ENCODE measurements at regions not wholly inside any gene's neighbourhood (a gene's known extent, or its start where the extent isn't known, plus 50 kb on each side); places are given as distances from the start of the nearest gene placed in this dataset.

GRCh38 chr7:22596763-22597400, 96.9 kb upstream of the STEAP1B start:
- TF ChIP-seq Cebpa-rat (IDR thresholded peaks at IDR 0.05) = no peak; the same call in 1 of the 2 replicates
- H4K20me1 ChIP-seq = no peaks in the 10 kb centered on the region
- no peaks in the 10 kb centered on the region for H3K4me1 ChIP-seq
- H3K9ac ChIP-seq = no peak overlapping the region
- H3K4me2 ChIP-seq = no peak overlapping the region
- no peak overlapping the region for H3K27ac ChIP-seq
- H3K27me3 ChIP-seq = no peaks in the 10 kb centered on the region
- H3K9me3 ChIP-seq = peaks cover 6% of the 10 kb centered on the region; the same call in 1 of the 2 replicates
- H3K4me3 ChIP-seq = no peak overlapping the region
- H3K36me3 ChIP-seq = no peaks in the 10 kb centered on the region

- H3K4me3 ChIP-seq = no peak overlapping the region
- TF ChIP-seq Cebpa-rat (IDR thresholded peaks at IDR 0.05) = no peak
These were observed 94.0 kb upstream of the STEAP1B start for GRCh38 chr7:22594020-22594419.

GRCh38 chr7:22591271-22591670, 91.3 kb upstream of the STEAP1B start:
- Histone ChIP-seq H3K36me3 (no peaks in the 10 kb centered on the region), H3K27ac (no peak overlapping the region)
- TF ChIP-seq Cebpa-rat (IDR thresholded peaks at IDR 0.05) = no peak

More at GRCh38 chr7:22594020-22594419, 94.0 kb upstream of the STEAP1B start:
- Histone ChIP-seq H3K4me1 (peaks cover 3% of the 10 kb centered on the region), H3K27ac (no peak overlapping the region), H3K9me3 (peaks cover 6% of the 10 kb centered on the region; the same call in 1 of the 2 replicates), H3K27me3 (no peaks in the 10 kb centered on the region), H3K9ac (no peak overlapping the region), H3K36me3 (no peaks in the 10 kb centered on the region), H4K20me1 (no peaks in the 10 kb centered on the region), H3K4me2 (no peak overlapping the region)

DNA sequence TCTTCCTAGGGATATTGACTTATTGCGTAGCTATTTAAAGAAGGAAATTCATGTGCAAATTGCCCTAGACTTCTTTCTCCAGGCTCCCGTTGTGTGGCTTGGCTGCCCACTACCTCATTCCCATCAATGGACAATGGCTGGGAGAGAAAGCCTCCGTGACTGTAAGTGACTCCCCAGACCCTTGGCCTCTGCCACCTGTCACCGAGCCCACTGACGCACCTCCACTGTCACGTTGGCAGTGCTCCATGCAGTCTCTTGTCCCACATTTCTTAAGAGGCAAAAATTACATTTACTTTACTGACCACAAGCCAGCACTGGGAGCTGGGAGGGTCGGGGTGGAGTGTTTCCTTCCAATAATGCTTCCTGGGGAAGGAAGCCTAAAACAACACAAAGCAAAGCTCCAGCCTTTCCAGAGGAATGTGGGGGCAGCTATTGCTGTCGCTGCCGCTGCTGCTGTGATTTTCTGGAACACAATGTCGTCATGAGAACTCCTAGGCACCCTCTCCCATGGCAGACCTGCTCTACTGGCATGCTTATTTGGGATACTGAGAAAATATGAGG, 89.7 kb upstream of the STEAP1B start:
- peaks cover 6% of the 10 kb centered on the region; the same call in 1 of the 2 replicates for H3K9me3 ChIP-seq
- H4K20me1 ChIP-seq = no peaks in the 10 kb centered on the region
- no peak overlapping the region for H3K27ac ChIP-seq
- H3K4me2 ChIP-seq = no peak overlapping the region
- H3K36me3 ChIP-seq = no peaks in the 10 kb centered on the region
- H3K4me1 ChIP-seq = peaks cover 46% of the 10 kb centered on the region
- no peaks in the 10 kb centered on the region for H3K27me3 ChIP-seq
- TF ChIP-seq Cebpa-rat (IDR thresholded peaks at IDR 0.05) = no peak
- no peak overlapping the region for H3K9ac ChIP-seq
- no peak overlapping the region for H3K4me3 ChIP-seq

More at GRCh38 chr7:22591271-22591670, 91.3 kb upstream of the STEAP1B start:
- peaks cover 30% of the 10 kb centered on the region for H3K4me1 ChIP-seq
- peaks cover 6% of the 10 kb centered on the region; the same call in 1 of the 2 replicates for H3K9me3 ChIP-seq
- H3K9ac ChIP-seq = no peak overlapping the region
- no peak overlapping the region for H3K4me2 ChIP-seq
- H4K20me1 ChIP-seq = no peaks in the 10 kb centered on the region
- no peak overlapping the region for H3K4me3 ChIP-seq
- no peaks in the 10 kb centered on the region for H3K27me3 ChIP-seq

- no peak for TF ChIP-seq Cebpa-rat (IDR thresholded peaks at IDR 0.05)
- no peak overlapping the region for H3K4me3 ChIP-seq
- H3K36me3 ChIP-seq = no peaks in the 10 kb centered on the region
- H3K4me1 ChIP-seq = peaks cover 60% of the 10 kb centered on the region
- H3K27ac ChIP-seq = no peak overlapping the region
- H3K4me2 ChIP-seq = peak overlapping the region; percentile 63; the same call in 1 of the 2 replicates
- H3K27me3 ChIP-seq = no peaks in the 10 kb centered on the region
- no peak overlapping the region for H3K9ac ChIP-seq
- no peaks in the 10 kb centered on the region for H3K9me3 ChIP-seq
- no peaks in the 10 kb centered on the region; the same call in 1 of the 2 replicates for H4K20me1 ChIP-seq
These were observed 88.4 kb upstream of the STEAP1B start for GRCh38 chr7:22588351-22588750.

DNA sequence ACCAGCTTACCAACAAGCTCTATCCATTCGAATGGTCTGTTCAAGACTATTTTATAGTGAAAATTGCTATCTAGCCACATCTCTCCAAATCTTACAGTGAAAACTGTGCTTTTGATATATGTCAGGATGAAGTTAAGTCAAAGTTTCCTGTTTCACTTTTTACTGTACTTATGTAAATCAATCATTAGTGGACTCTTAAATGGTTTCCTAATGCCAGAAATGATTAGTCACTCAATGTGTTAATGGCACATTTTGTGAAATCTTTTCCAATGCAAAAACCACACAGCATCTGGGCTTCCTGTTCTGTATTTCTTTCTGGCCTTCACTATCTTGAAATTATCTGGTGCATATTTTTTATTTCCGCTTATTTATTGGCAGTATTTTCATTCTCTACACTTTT, 87.3 kb upstream of the STEAP1B start:
- H3K9ac ChIP-seq = no peak overlapping the region
- H3K27ac ChIP-seq = no peak overlapping the region

DNA sequence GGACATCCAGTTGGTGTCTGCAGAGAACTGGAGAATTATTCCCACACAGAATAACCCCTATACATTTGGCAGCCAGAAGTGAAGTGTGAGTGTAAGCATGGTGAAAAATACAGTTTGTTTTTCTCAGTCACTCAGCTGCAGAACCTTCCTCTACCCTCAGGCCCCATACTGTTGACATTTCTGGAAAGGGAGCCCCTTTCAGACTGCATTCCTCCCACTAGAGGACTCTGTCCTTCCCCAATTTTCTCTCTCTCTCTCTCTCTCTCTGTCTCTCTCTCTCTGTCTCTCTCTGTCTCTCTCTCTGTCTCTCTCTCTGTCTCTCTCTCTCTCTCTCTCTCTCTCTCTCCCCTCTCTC, 86.8 kb upstream of the STEAP1B start:
- H3K36me3 ChIP-seq = no peaks in the 10 kb centered on the region
- peak overlapping the region; percentile 63 for H3K4me2 ChIP-seq
- H4K20me1 ChIP-seq = no peaks in the 10 kb centered on the region; the same call in 1 of the 2 replicates
- H3K9ac ChIP-seq = no peak overlapping the region
- H3K27me3 ChIP-seq = no peaks in the 10 kb centered on the region
- H3K4me1 ChIP-seq = peaks cover 74% of the 10 kb centered on the region
- no peaks in the 10 kb centered on the region for H3K9me3 ChIP-seq
- no peak overlapping the region for H3K4me3 ChIP-seq
- H3K27ac ChIP-seq = no peak overlapping the region
- no peak for TF ChIP-seq Cebpa-rat (IDR thresholded peaks at IDR 0.05)

More for the DNA sequence above, 87.3 kb upstream of the STEAP1B start:
- H4K20me1 ChIP-seq = no peaks in the 10 kb centered on the region; the same call in 1 of the 2 replicates
- no peaks in the 10 kb centered on the region for H3K27me3 ChIP-seq
- peaks cover 70% of the 10 kb centered on the region for H3K4me1 ChIP-seq
- H3K9me3 ChIP-seq = no peaks in the 10 kb centered on the region
- TF ChIP-seq Cebpa-rat (IDR thresholded peaks at IDR 0.05) = no peak
- no peaks in the 10 kb centered on the region for H3K36me3 ChIP-seq
- peak overlapping the region; percentile 63 for H3K4me2 ChIP-seq
- H3K4me3 ChIP-seq = no peak overlapping the region

DNA sequence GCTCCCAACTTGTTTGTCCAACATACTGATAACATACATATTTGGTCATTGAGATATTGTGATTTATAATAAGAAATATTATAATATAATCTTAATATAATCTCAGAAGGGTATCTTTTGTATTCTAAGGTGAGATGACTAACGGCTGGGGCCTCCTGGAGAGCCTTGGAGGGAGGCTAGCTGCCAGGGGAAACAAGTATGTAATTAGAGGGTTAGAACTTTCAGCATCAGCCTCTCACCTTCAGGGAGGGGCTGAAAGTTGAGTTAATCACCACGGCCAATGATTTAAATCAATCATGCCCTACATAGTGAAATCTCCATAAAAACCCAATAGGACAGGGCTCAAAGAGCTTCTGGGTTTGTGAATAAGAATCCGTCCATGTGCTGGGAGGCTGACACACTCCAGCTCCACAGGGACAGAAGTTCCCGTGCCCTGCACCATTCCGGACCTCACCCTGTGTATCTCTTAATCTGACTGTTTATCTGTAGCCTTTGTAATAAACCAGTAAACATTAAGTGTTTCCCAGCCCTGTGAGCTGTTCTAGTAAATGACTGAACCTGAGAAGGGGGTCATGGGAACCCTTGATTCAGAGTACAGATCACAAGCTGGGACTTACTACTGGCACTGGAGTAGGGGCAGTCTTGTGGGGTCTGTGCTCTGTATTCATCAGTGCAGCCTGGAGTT, 86.3 kb upstream of the STEAP1B start:
- H3K4me1 ChIP-seq = peaks cover 80% of the 10 kb centered on the region
- peak overlapping the region; percentile 63 for H3K4me2 ChIP-seq

DNA sequence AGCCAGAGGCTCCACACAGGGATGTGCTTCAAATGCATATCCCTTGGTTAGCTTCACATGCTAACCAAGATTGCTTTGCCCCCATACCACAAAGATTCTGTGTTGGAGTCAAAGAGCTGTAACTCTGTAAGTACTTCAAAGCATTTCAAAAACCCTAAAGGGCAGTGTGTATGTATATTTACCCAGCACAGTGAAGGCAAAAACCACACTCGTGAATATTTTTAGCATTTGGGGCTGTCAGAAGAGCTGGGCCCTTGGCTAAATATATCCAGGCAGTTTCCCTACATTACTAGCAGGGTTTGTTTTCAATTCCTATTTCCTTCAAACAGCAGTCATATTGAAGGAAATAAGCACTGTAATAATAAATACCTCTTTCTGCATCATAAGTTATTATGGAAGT, 84.2 kb upstream of the STEAP1B start:
- no peak for TF ChIP-seq Cebpa-rat (IDR thresholded peaks at IDR 0.05)
- H3K9ac ChIP-seq = no peak overlapping the region
- no peaks in the 10 kb centered on the region for H3K27me3 ChIP-seq
- H3K4me1 ChIP-seq = peaks cover 99% of the 10 kb centered on the region
- no peak overlapping the region for H3K4me3 ChIP-seq
- H3K36me3 ChIP-seq = no peaks in the 10 kb centered on the region
- H4K20me1 ChIP-seq = no peaks in the 10 kb centered on the region; the same call in 1 of the 2 replicates
- H3K9me3 ChIP-seq = no peaks in the 10 kb centered on the region
- peak overlapping the region; percentile 78 for H3K4me2 ChIP-seq
- no peak overlapping the region for H3K27ac ChIP-seq

More for the DNA sequence above, 86.3 kb upstream of the STEAP1B start:
- no peak overlapping the region for H3K4me3 ChIP-seq
- no peaks in the 10 kb centered on the region; the same call in 1 of the 2 replicates for H4K20me1 ChIP-seq
- no peak overlapping the region for H3K27ac ChIP-seq
- H3K9me3 ChIP-seq = no peaks in the 10 kb centered on the region
- H3K27me3 ChIP-seq = no peaks in the 10 kb centered on the region
- no peak for TF ChIP-seq Cebpa-rat (IDR thresholded peaks at IDR 0.05)
- H3K9ac ChIP-seq = no peak overlapping the region
- H3K36me3 ChIP-seq = no peaks in the 10 kb centered on the region

All from BLaER1 (cell line).